DND-41 (cell line): ENCODE measurements at regions not wholly inside any gene's neighbourhood (a gene's known extent, or its start where the extent isn't known, plus 50 kb on each side); places are given as distances from the start of the nearest gene placed in this dataset.

Experiments
- CTCF ChIP-seq: IDR thresholded peaks from 2 replicates; pipeline ENCODE4 v1.5.1; 2012; ENCODE audit warnings: borderline replicate concordance, low read length, moderate library complexity, mild to moderate bottlenecking; ENCODE audit not compliant: poor library complexity, severe bottlenecking; ENCODE audit errors: extremely low read depth
- EZH2 ChIP-seq: IDR thresholded peaks from 3 replicates; pipeline ENCODE4 v1.6.1; 2012; ENCODE audit warnings: borderline replicate concordance, low read depth, mild to moderate bottlenecking, moderate library complexity, low read length, inconsistent platforms; ENCODE audit not compliant: severe bottlenecking

- TF ChIP-seq CTCF (no peak), EZH2 (no peak)
Measured at GRCh38 chr7:46775020-46775419, 806.9 kb downstream of the TNS3 start.
